T-helper 2 cell treated with Interferon-gamma antibody and Interleukin-4, amounts not matched to agents 5 μg/mL and 100 μg/mL, for 36 hours (primary cell): ENCODE measurements at regions not wholly inside any gene's neighbourhood (a gene's known extent, or its start where the extent isn't known, plus 50 kb on each side); places are given as distances from the start of the nearest gene placed in this dataset.

Experiments
- DNase-seq: peaks from one replicate; pipeline ENCODE4 v3.0.0; 2021; ENCODE audit warnings: low spot score
- H3K27ac Mint-ChIP-seq: one replicate; pipeline ENCODE4 v1.8.0; 2021; ENCODE audit warnings: mild to moderate bottlenecking, mixed read lengths
- H3K27me3 Mint-ChIP-seq: one replicate; pipeline ENCODE4 v1.8.0; 2021; ENCODE audit warnings: low read depth, mixed read lengths
- H3K36me3 Mint-ChIP-seq: one replicate; pipeline ENCODE4 v1.8.0; 2021; ENCODE audit warnings: low read depth, mixed read lengths
- H3K4me1 Mint-ChIP-seq: one replicate; pipeline ENCODE4 v1.8.0; 2021; ENCODE audit warnings: low read depth, mixed read lengths
- H3K4me3 Mint-ChIP-seq: one replicate; pipeline ENCODE4 v1.8.0; 2022; ENCODE audit warnings: mild to moderate bottlenecking, moderate library complexity, mixed read lengths
- H3K9me3 Mint-ChIP-seq: one replicate; pipeline ENCODE4 v1.8.0; 2021; ENCODE audit warnings: mixed read lengths

DNA sequence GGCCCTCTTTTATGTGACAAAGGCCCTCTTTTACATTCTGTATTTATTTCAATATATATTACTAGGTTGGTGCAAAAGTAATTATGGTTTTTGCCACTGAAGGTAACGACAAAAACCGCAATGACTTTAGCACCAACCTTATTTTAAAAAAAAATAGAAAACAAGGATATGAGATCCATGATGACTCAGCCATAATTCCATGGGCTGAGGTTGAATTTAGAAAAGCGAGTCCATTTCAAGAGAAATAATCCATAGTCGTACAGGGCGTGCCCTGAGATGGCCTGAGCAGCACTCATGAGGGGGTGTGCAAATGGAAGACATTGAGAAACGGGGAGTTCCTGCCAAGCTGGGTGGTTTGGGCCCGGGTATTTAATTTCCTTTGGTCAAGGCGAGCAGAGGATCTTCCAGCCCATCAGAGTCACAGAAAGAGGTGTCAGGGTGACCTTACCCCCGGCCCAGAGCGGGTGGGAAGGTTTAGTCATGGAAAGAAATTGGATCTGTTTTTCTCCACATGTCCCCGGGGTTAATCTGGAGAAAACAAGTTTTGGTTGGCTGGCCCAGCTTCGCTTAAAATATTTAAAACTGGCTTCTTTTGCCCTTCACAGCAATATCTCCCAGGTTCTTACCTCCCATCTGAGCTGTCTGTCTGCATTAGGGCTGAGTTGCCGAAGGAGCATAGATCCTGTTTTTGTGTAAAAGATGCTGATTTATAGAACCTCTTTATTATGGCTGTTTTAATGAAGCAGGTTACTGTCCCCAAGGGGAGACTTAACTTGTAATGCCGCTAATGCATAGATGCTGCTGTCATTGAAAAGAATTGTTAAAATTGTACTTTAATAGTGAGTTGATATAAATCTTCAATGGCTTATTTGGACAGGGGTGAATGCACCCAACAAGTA is 255.6 kb downstream of the PREX1 start:
- H3K4me3 Mint-ChIP-seq = no peak overlapping the region
- no peak for DNase-seq
- H3K27ac Mint-ChIP-seq = no peak overlapping the region
- H3K36me3 Mint-ChIP-seq = no peaks in the 10 kb centered on the region
- no peaks in the 10 kb centered on the region for H3K9me3 Mint-ChIP-seq
- H3K27me3 Mint-ChIP-seq = no peaks in the 10 kb centered on the region
- H3K4me1 Mint-ChIP-seq = no peaks in the 10 kb centered on the region

DNA sequence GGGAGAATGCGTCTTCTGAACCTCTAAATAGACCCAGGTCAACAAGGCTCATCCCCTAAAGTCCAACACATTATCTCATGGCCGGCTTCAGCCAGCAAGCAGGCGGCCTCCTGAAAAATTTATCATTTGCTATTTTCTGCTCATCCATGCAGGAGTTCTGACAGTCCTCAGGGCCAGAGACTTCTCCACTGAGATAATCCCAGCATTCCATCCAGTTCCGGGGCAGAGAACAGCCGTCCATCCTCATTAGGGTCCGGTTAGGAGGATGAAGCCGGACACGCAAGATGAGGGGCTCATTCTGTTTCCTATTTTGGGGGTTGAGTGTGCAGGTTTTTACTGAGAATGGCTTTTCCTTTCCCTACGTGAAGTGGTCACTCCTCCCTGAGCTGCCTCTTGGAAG is 258.1 kb downstream of the PREX1 start:
- H3K27ac Mint-ChIP-seq = no peak overlapping the region
- H3K4me1 Mint-ChIP-seq = no peaks in the 10 kb centered on the region
- H3K36me3 Mint-ChIP-seq = no peaks in the 10 kb centered on the region
- no peaks in the 10 kb centered on the region for H3K27me3 Mint-ChIP-seq
- no peak overlapping the region for H3K4me3 Mint-ChIP-seq
- no peak for DNase-seq
- no peaks in the 10 kb centered on the region for H3K9me3 Mint-ChIP-seq

DNA sequence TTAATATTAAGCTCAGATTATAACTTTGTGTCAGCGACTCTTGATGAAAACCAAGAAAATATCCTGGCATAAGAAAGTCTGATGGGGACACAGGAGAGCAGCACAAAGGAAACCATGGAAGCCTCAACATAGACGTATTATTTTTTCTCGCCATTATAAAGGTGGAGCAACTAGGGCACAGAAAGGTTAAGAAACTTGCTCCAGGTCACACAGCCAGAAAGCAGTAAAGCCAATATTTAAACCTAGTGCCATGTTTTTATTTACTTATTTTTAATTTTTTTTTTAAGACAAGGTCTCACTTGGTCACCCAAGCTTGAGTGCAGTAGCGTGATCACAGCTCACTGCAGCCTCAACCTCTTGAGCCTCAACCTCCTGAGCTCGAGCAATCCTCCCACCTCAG is 259.3 kb downstream of the PREX1 start:
- no peak overlapping the region for H3K27ac Mint-ChIP-seq

DNA sequence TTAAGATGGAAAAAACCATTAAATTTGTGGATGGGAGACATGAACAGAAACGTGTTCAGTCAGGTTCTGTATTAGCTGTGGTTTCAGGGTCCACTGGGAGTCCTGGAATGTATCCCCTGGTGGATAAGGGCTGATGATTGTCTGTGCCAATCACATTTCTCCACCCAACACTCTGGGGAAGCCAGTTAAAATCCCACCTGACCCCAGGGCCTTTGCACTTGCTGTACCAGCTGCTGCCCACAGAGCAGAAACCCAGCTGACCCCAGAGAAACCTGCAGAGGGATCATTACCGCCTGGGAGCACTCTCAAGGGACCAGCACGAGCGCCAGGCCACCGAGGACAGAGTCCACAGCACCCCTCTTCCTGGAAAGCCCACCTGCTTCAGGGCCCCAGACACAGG is 260.7 kb downstream of the PREX1 start:
- Mint-ChIP-seq H3K9me3 (no peaks in the 10 kb centered on the region), H3K27ac (no peak overlapping the region), H3K27me3 (no peaks in the 10 kb centered on the region), H3K36me3 (no peaks in the 10 kb centered on the region), H3K4me1 (no peaks in the 10 kb centered on the region), H3K4me3 (no peak overlapping the region)
- no peak for DNase-seq

More for the DNA sequence above, 259.3 kb downstream of the PREX1 start:
- H3K4me1 Mint-ChIP-seq = no peaks in the 10 kb centered on the region
- H3K4me3 Mint-ChIP-seq = no peak overlapping the region
- H3K27me3 Mint-ChIP-seq = no peaks in the 10 kb centered on the region
- no peaks in the 10 kb centered on the region for H3K36me3 Mint-ChIP-seq
- no peak for DNase-seq
- no peaks in the 10 kb centered on the region for H3K9me3 Mint-ChIP-seq

DNA sequence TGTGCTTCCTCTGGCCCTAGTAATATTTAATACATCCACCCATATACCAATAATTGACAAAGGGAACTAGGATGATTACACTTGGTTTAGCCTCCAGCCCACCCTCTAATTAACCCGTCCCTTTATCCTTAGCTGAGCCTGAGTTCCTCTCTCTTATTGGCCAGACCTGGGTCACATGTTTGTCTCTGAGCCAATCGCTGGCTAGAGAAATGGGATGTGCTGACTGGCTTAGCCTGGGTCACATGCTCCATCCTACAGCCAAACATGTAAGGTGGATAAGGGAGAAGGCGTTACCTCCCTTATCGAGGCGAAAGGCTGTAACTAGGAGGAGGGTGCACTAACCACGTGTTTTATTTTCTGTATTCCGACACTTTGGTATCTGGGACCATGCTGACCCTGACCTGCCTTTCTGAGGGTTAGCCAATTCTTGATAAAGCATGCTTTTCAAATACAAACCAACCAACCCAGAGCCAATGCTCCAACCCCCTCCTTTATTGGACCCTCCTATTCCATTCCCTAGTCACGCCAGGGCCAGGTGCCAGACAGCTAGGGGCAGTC is 262.7 kb downstream of the PREX1 start:
- Mint-ChIP-seq H3K4me3 (no peak overlapping the region), H3K27ac (no peak overlapping the region), H3K27me3 (no peaks in the 10 kb centered on the region), H3K9me3 (no peaks in the 10 kb centered on the region), H3K4me1 (no peaks in the 10 kb centered on the region), H3K36me3 (no peaks in the 10 kb centered on the region)
- DNase-seq = no peak

DNA sequence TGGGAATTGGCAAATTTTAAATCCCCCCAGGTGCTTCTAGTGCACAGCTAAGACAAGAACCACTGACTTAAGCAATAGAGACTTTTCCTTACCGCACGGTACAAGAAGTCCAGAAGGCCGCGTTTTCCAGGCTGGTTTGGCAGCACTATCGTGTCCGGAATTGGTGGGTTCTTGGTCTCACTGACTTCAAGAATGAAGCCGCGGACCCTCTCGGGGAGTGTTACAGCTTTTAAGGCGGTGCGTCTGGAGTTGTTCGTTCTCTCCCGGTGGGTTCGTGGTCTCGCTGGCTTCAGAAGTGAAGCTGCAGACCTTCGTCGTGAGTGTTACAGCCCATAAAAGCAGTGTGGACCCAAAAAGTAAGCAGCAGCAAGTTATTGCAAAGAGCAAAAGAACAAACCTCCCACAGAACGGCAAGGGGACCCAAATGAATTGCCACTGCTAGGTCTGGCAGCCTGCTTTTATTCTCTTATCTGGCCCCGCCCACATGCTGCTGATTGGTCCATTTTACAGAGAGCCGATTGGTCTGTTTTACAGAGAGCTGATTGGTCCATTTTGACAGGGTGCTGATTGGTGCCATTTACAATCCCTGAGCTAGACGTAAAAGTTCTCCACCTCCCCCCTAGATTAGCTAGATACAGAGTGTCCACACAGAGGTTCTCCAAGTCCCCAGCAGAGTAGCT is 264.5 kb downstream of the PREX1 start:
- no peaks in the 10 kb centered on the region for H3K4me1 Mint-ChIP-seq
- H3K27me3 Mint-ChIP-seq = no peaks in the 10 kb centered on the region
- no peak for DNase-seq
- H3K4me3 Mint-ChIP-seq = no peak overlapping the region
- H3K9me3 Mint-ChIP-seq = no peaks in the 10 kb centered on the region
- no peaks in the 10 kb centered on the region for H3K36me3 Mint-ChIP-seq
- no peak overlapping the region for H3K27ac Mint-ChIP-seq

DNA sequence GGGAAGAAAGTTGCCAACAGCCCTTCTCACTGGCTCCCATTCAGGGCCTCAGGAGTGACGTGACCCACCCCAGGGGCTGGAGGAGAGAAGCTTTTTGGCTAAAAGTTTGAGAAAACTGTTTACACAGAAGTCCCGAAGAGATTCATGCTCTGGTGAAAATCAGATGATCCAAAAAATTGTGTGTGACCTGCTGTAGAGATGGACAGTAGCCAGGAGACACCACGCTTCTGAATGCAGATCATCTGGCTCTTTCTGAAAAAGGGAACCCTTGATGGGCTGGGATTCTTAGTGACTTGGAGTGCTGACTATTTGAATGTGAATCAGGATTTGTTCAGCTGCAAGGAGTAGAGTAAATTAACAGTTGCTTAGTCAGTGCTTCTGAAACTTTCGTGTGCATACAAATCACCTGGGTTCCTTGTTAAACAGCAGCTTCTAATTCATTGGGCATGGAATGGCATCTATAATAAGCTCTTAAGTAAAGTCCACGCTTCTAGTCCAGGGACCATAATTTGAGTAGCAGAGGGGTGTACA is 265.1 kb downstream of the PREX1 start:
- no peaks in the 10 kb centered on the region for H3K36me3 Mint-ChIP-seq
- no peak overlapping the region for H3K27ac Mint-ChIP-seq
- no peaks in the 10 kb centered on the region for H3K27me3 Mint-ChIP-seq
- H3K9me3 Mint-ChIP-seq = no peaks in the 10 kb centered on the region
- DNase-seq = no peak
- no peaks in the 10 kb centered on the region for H3K4me1 Mint-ChIP-seq
- H3K4me3 Mint-ChIP-seq = no peak overlapping the region

DNA sequence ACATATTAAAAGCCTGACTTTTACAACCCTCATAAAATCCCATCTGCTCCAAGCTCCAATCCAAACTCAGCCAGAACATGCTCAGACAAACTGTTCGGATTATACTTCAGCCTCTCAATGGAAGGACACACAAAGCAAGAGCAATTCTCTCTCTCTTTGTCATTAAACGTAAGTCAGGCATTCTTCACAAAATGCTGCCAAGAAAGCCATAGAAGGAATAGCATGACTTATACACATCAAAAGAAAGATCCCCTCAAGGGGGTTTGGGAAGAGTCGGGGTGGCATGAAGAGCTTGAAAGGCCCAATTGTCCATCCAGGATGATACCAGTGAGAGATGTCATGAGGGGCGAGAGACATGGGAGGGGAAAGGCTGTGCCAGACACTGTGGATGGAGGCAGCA is 268.9 kb downstream of the PREX1 start:
- Mint-ChIP-seq H3K4me1 (no peaks in the 10 kb centered on the region), H3K36me3 (no peaks in the 10 kb centered on the region), H3K27ac (no peak overlapping the region), H3K27me3 (peaks cover 3% of the 10 kb centered on the region), H3K4me3 (no peak overlapping the region), H3K9me3 (no peaks in the 10 kb centered on the region)
- DNase-seq = no peak

DNA sequence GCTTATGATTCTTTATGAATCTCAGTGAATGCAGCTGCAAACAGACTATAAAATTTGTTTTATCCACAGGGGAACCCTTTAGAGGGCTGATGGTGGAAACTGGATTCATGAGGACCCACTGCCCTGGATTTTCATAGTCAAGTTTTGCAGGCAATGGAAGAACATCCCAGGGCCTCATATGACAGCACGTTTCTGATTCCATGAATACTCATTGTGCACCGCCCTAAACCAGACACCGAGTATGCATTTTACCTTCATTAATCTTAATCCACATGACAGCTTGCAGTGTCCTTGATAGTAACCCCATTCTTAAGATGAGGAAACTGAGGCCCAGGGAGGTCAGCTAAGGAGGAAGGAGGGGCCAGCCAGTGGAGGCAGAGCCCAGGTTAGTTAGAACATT is 270.4 kb downstream of the PREX1 start:
- Mint-ChIP-seq H3K27me3 (peaks cover 3% of the 10 kb centered on the region), H3K4me1 (no peaks in the 10 kb centered on the region), H3K36me3 (no peaks in the 10 kb centered on the region), H3K9me3 (no peaks in the 10 kb centered on the region), H3K27ac (no peak overlapping the region), H3K4me3 (no peak overlapping the region)
- no peak for DNase-seq

DNA sequence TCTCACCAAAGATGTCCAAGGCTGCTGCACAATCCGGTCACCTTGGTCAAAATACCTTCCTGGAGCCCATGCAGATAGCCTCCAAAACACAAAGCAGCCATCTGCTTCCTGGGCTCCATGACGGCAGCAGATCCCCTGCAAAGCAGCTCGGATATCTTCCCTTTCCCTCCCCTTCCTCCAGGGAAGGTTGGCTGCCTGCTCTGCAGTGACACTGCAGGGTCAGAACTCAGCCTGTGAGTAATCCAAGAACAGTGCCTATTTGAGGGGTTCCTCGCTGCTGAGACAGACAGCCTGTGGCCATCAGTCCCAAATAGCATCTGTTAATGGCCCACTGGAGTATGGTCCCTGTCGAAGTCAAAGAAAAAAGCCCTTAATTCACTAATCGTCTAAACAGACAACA is 270.8 kb downstream of the PREX1 start:
- DNase-seq = no peak
- H3K36me3 Mint-ChIP-seq = no peaks in the 10 kb centered on the region

DNA sequence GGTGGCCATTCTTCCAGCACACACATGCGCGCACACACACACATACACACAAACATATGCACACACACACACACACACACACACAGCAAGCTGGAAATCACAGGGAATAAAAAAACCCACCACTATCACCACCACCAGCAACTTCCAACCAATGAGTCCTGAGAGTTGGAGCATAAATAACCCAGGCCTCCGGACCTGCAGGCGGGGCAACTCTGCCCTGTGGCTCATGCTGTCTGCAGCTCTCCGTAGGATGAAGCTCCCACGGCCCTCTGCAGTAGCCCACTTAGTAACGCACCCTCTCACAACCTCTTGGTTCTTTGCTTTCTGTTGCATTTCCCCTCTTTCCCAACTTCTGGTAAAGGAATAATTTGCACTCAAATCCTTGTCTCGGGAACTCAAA is 275.2 kb downstream of the PREX1 start:
- H3K4me1 Mint-ChIP-seq = no peaks in the 10 kb centered on the region
- no peaks in the 10 kb centered on the region for H3K9me3 Mint-ChIP-seq
- no peak overlapping the region for H3K27ac Mint-ChIP-seq
- no peaks in the 10 kb centered on the region for H3K36me3 Mint-ChIP-seq
- H3K4me3 Mint-ChIP-seq = no peak overlapping the region
- no peak for DNase-seq
- peaks cover 6% of the 10 kb centered on the region for H3K27me3 Mint-ChIP-seq

More for the DNA sequence above, 270.8 kb downstream of the PREX1 start:
- Mint-ChIP-seq H3K27ac (no peak overlapping the region), H3K4me3 (no peak overlapping the region), H3K27me3 (peaks cover 3% of the 10 kb centered on the region), H3K9me3 (no peaks in the 10 kb centered on the region), H3K4me1 (no peaks in the 10 kb centered on the region)

DNA sequence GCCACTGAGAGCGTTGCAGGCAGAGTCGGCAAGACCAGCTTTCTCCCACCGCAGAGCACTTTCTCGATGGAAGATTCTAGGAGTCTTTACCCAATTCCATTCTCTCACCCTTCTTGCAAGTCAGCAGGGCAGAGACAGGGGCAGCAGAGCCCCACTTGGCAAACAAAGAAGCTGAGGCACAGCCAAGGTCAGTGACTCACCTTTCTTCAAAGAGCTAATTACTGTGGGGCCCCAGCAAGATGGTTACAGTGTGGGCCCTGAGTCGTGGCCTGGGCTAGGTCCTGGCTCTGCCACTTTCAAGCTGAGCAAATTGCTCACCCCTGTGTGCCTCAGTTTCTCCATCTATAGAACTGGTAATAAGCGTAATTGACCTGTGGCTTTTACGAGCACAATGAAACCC is 277.0 kb downstream of the PREX1 start:
- no peak for DNase-seq
- Mint-ChIP-seq H3K27ac (no peak overlapping the region), H3K27me3 (peaks cover 6% of the 10 kb centered on the region), H3K4me1 (no peaks in the 10 kb centered on the region), H3K36me3 (no peaks in the 10 kb centered on the region), H3K9me3 (no peaks in the 10 kb centered on the region), H3K4me3 (no peak overlapping the region)

DNA sequence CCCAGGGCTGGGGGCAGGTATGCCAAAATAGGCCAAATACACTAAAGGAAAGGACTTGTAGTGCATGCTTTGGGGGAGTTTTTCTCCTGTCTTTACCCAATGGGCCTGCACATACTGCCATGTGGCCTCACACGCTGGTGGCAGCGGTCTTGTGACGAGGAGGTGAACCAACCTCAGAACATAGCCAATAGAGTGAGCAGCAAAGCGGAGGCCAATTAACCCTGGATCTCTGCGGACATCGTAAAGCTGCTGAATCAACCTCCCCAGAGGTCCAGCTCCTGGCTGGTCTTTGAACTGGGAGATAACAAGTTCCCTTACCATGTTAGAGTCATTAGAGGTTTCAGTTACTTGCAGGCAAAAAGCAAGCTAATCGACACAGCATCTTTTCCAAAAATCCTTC is 280.1 kb downstream of the PREX1 start:
- Mint-ChIP-seq H3K4me3 (no peak overlapping the region), H3K4me1 (no peaks in the 10 kb centered on the region), H3K27ac (no peak overlapping the region), H3K27me3 (peaks cover 3% of the 10 kb centered on the region), H3K36me3 (no peaks in the 10 kb centered on the region), H3K9me3 (no peaks in the 10 kb centered on the region)
- no peak for DNase-seq
